DND-41 (cell line): ENCODE measurements at regions not wholly inside any gene's neighbourhood (a gene's known extent, or its start where the extent isn't known, plus 50 kb on each side); places are given as distances from the start of the nearest gene placed in this dataset.

Source experiments
- ATAC-seq: fragments of 200-7000 bp; cut with Tn5 transposase; 3 replicates; pipeline ENCODE4 v1.9.1; 2021; ENCODE audit warnings: low read depth; ENCODE audit not compliant: insufficient read depth
- DNase-seq: peaks from one replicate; pipeline ENCODE4 v3.0.0-alpha.2; 2020
- H2AFZ ChIP-seq: 2 replicates; pipeline ENCODE4 v1.6.0; 2012; ENCODE audit warnings: low read depth, low read length
- H3K27ac ChIP-seq: 2 replicates; pipeline ENCODE4 v1.5.1; 2012; ENCODE audit warnings: low read length, inconsistent platforms
- H3K27me3 ChIP-seq: fragments of 200-600 bp; sonication (generic); 2 replicates; pipeline ENCODE4 v1.6.0; 2012; ENCODE audit warnings: low read length, mild to moderate bottlenecking, inconsistent platforms; ENCODE audit not compliant: insufficient read depth, poor library complexity
- H3K36me3 ChIP-seq: 2 replicates; pipeline ENCODE4 v1.5.1; 2012; ENCODE audit warnings: low read length, inconsistent platforms; ENCODE audit not compliant: insufficient read depth
- H3K4me1 ChIP-seq: 2 replicates; pipeline ENCODE4 v1.5.1; 2012; ENCODE audit warnings: mild to moderate bottlenecking, low read length; ENCODE audit not compliant: insufficient read depth
- H3K4me2 ChIP-seq: 2 replicates; pipeline ENCODE4 v1.6.0; 2012; ENCODE audit warnings: mild to moderate bottlenecking, moderate library complexity, low read length, inconsistent platforms; ENCODE audit not compliant: insufficient read depth
- H3K4me3 ChIP-seq, 2 experiments: fragments of 200-600 bp in 1 of 2; shearing (Covaris generic) in 1 of 2; 2 replicates each; pipeline ENCODE4 v1.5.1; 2012 to 2016; ENCODE audit warnings: inconsistent platforms in 2 of 2, low read length in 2 of 2, mild to moderate bottlenecking in 2 of 2, low read depth in 1 of 2, moderate library complexity in 1 of 2
- H3K79me2 ChIP-seq: 2 replicates; pipeline ENCODE4 v1.6.0; 2012; ENCODE audit warnings: low read length, inconsistent platforms; ENCODE audit not compliant: insufficient read depth
- H3K9ac ChIP-seq: 2 replicates; pipeline ENCODE4 v1.6.0; 2012; ENCODE audit warnings: low read depth, mild to moderate bottlenecking, inconsistent platforms, low read length, moderate library complexity
- H3K9me3 ChIP-seq: 2 replicates; pipeline ENCODE4 v1.5.1; 2012; ENCODE audit warnings: low read length, moderate library complexity, mild to moderate bottlenecking, inconsistent platforms; ENCODE audit not compliant: insufficient read depth, severe bottlenecking
- H4K20me1 ChIP-seq: 2 replicates; pipeline ENCODE4 v1.6.0; 2012; ENCODE audit warnings: low read length; ENCODE audit not compliant: insufficient read depth
- CTCF ChIP-seq: IDR thresholded peaks from 2 replicates; pipeline ENCODE4 v1.5.1; 2012; ENCODE audit warnings: borderline replicate concordance, low read length, moderate library complexity, mild to moderate bottlenecking; ENCODE audit not compliant: poor library complexity, severe bottlenecking; ENCODE audit errors: extremely low read depth
- EZH2 ChIP-seq: IDR thresholded peaks from 3 replicates; pipeline ENCODE4 v1.6.1; 2012; ENCODE audit warnings: borderline replicate concordance, low read depth, mild to moderate bottlenecking, moderate library complexity, low read length, inconsistent platforms; ENCODE audit not compliant: severe bottlenecking

DNA sequence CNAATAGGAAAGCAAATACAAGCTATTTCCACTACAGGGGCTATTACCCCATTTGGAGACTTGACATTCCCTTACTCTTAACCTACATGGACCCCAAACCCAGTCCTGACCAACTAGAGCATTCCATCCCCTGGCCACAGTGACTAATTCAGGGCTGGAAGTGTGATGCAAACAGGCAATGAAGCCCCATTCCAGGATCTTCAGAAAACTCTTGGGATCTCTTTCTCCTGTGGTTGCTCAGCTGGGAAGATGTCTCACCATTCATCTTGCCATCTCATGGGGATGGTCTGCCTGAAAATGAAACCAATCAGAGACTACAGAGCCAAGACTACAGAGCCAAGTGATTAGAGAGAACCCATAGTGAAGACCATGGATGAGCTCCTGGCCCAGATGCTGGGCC, 206.2 kb downstream of the ZNF365 start:
- Histone ChIP-seq H3K4me1 (no peaks in the 10 kb centered on the region), H3K9me3 (no peaks in the 10 kb centered on the region), H4K20me1 (no peaks in the 10 kb centered on the region), H3K4me2 (no peak overlapping the region), H3K27me3 (no peaks in the 10 kb centered on the region), H3K27ac (no peak overlapping the region), H3K79me2 (no peaks in the 10 kb centered on the region), H3K4me3 (no peak overlapping the region), H2AFZ (no peak overlapping the region), H3K9ac (no peak overlapping the region), H3K36me3 (no peaks in the 10 kb centered on the region)
- TF ChIP-seq EZH2 (no peak), CTCF (no peak)
- DNase-seq (no peak), ATAC-seq (no peak)

DNA sequence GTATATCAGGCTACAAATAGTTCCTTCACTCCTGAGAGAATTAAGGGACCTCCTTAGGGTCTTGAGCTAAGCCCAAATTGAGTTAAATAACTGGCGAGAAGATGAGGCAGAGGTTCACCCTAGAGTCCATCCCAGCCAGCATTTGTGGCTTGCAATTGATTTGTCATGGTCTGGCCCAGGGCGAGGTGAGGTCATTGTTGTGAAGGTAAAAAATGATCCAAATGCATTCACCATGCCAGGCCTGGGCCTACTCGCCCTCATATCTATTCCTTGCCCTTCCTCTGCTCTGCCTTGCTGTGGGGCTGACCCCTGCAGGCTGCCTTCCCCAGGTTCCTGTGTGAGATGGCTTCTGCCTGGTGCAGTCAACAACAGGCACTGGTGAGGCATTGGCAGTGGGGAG, 207.2 kb downstream of the ZNF365 start:
- H3K9ac ChIP-seq: no peak overlapping the region
- ATAC-seq (no peak), DNase-seq (no peak)
- no peak overlapping the region for H3K27ac ChIP-seq
- H3K4me2 ChIP-seq: no peak overlapping the region
- no peaks in the 10 kb centered on the region for H4K20me1 ChIP-seq
- no peak for TF ChIP-seq CTCF
- no peak for TF ChIP-seq EZH2
- H3K9me3 ChIP-seq: no peaks in the 10 kb centered on the region
- H2AFZ ChIP-seq: no peak overlapping the region
- H3K4me3 ChIP-seq: no peak overlapping the region
- H3K27me3 ChIP-seq: no peaks in the 10 kb centered on the region
- H3K79me2 ChIP-seq: no peaks in the 10 kb centered on the region
- no peaks in the 10 kb centered on the region for H3K36me3 ChIP-seq
- H3K4me1 ChIP-seq: no peaks in the 10 kb centered on the region

DNA sequence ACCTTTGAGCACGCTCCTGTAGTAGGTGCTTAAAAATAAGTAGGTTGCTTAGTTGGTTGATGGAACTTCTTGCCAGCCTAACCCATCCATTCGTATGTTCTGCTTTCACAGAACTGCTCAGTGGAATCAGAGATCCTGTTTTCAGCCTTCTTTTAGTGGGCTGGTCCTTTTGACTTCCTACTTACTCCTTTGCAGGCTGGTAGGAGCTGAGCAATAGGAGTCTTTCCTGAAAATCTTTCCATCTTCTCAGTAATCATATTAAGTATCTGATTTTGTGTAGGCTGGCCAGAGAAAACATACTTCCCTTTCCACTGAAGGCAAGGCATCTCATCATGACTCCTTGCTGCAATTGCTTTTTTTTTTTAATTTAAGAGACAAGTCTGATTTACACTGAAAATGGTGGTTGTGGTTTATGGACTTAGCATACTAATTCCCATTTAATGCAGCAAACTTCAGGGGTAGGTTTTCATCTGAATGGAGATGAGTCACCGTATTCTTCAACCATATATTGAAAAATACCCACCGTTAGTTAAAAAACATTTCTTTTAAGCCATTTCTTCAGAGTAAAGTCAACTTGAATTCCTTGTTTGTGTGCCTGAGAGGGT, 208.0 kb downstream of the ZNF365 start:
- no peak for DNase-seq
- H3K9me3 ChIP-seq: no peaks in the 10 kb centered on the region
- no peaks in the 10 kb centered on the region for H3K27me3 ChIP-seq
- no peak overlapping the region for H3K4me2 ChIP-seq
- no peaks in the 10 kb centered on the region for H3K4me1 ChIP-seq
- ATAC-seq: no peak
- H3K9ac ChIP-seq: no peak overlapping the region
- TF ChIP-seq EZH2: no peak
- no peak for TF ChIP-seq CTCF
- no peaks in the 10 kb centered on the region for H4K20me1 ChIP-seq
- H3K27ac ChIP-seq: no peak overlapping the region
- H3K36me3 ChIP-seq: no peaks in the 10 kb centered on the region
- H2AFZ ChIP-seq: no peak overlapping the region
- H3K4me3 ChIP-seq: no peak overlapping the region
- H3K79me2 ChIP-seq: no peaks in the 10 kb centered on the region

DNA sequence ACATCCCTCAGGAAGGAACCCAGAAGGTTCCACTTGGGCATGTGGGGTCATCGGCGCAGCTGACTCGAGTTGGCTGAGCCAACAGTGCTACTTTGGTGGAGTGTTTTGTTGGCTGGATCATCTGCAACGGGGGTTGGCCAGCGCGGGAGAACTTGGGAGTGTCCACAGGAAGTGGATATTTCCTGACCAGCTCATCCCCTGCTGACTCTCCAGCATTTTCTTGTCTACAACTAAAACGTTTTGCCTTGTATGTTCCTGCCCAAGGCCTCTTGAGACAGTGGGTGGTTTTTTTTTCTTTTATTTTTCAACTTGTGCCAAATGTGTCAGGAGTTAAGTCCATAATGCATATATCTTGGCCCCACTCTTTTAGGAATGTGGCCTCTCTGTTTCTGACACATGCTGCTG, 208.6 kb downstream of the ZNF365 start:
- no peak for DNase-seq
- Histone ChIP-seq H2AFZ (no peak overlapping the region), H3K79me2 (no peaks in the 10 kb centered on the region), H3K27me3 (no peaks in the 10 kb centered on the region), H3K4me2 (no peak overlapping the region), H4K20me1 (no peaks in the 10 kb centered on the region), H3K9ac (no peak overlapping the region), H3K27ac (no peak overlapping the region), H3K4me3 (no peak overlapping the region), H3K9me3 (no peaks in the 10 kb centered on the region), H3K36me3 (no peaks in the 10 kb centered on the region), H3K4me1 (no peaks in the 10 kb centered on the region)
- ATAC-seq: no peak
- TF ChIP-seq EZH2 (no peak), CTCF (no peak)
